ENCODE measurements at regions not wholly inside any gene's neighbourhood (a gene's known extent, or its start where the extent isn't known, plus 50 kb on each side); places are given as distances from the start of the nearest gene placed in this dataset.

DNA sequence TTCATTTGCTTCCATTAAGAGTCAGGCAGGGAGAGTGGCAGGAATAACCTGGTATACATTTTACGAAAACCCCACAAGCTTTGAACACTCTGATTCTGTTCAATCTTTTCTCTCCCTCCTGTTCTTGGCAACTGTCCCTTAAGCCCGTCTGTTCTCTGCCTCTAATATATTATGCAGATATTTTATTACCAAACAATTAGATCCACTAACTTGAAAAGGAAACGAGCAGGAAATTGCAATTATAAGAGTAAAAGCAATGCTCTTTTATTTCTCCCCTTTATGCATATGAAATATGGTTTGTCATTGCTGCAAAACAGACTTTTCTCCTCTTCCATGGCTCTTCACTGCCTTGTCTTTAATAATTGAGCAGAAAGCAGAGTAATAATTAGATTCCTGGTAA is 149.1 kb upstream of the CELF4 start:
- Histone ChIP-seq H3K4me3 (ENCODE audit: low read length) (no peak overlapping the region), H3K27me3 (ENCODE audit: control insufficient read depth, insufficient read depth, low read length) (no peaks in the 10 kb centered on the region), H3K4me1 (ENCODE audit: control insufficient read depth, insufficient read depth, low read length) (no peaks in the 10 kb centered on the region), H3K36me3 (ENCODE audit: control insufficient read depth, insufficient read depth, low read length) (no peaks in the 10 kb centered on the region), H3K27ac (ENCODE audit: low read length) (no peak overlapping the region), H3K9me3 (ENCODE audit: control insufficient read depth, insufficient read depth, low read length) (no peaks in the 10 kb centered on the region)
- no peak for DNase-seq
- Mint-ChIP-seq H3K36me3 (no peaks in the 10 kb centered on the region), H3K27me3 (ENCODE audit: low read depth in 2 of 2) (no peaks in the 10 kb centered on the region), H3K4me3 (no peak overlapping the region), H3K4me1 (no peaks in the 10 kb centered on the region), H3K9me3 (peaks cover 2 to 7% of the 10 kb centered on the region in 2 donors), H3K27ac (no peak overlapping the region)
- intact Hi-C loops (cut with micrococcal nuclease), result no loop called here
- ATAC-seq, result no peak
- 81% methylated on average over 3 of the region's 3 CpGs for WGBS (ENCODE audit: insufficient coverage)
- TF ChIP-seq, protein P1, sequence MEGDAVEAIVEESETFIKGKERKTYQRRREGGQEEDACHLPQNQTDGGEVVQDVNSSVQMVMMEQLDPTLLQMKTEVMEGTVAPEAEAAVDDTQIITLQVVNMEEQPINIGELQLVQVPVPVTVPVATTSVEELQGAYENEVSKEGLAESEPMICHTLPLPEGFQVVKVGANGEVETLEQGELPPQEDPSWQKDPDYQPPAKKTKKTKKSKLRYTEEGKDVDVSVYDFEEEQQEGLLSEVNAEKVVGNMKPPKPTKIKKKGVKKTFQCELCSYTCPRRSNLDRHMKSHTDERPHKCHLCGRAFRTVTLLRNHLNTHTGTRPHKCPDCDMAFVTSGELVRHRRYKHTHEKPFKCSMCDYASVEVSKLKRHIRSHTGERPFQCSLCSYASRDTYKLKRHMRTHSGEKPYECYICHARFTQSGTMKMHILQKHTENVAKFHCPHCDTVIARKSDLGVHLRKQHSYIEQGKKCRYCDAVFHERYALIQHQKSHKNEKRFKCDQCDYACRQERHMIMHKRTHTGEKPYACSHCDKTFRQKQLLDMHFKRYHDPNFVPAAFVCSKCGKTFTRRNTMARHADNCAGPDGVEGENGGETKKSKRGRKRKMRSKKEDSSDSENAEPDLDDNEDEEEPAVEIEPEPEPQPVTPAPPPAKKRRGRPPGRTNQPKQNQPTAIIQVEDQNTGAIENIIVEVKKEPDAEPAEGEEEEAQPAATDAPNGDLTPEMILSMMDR (IDR thresholded peaks at IDR 0.05), result no peak

DNA sequence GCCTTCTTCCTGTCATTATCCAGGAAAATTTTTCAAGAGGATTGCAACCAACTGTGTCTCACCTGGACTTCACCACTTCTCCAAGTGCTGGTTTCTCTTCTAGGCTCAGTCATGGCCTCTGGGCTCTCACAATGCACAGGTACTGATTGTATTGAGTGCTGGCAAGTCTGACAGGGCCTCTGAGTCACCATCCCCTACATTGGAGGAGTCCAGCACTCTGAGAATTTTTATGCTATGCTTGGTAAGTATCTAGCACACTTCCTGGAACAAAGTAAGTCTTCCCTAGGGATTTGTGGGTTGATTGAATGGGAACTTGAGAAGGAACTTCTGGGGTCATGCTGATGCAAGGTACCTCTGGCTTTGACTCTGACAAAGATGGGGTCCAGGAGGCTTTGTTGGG is 147.2 kb upstream of the CELF4 start:
- no peaks in the 10 kb centered on the region for H3K27me3 Mint-ChIP-seq (ENCODE audit: low read depth in 2 of 2)
- no peaks in the 10 kb centered on the region for H3K36me3 ChIP-seq (ENCODE audit: control insufficient read depth, insufficient read depth, low read length)
- TF ChIP-seq, protein P1 (IDR thresholded peaks at IDR 0.05), result no peak
- H3K9me3 Mint-ChIP-seq, result peaks cover 2 to 7% of the 10 kb centered on the region in 2 donors
- intact Hi-C loops (cut with micrococcal nuclease), result no loop called here
- H3K36me3 Mint-ChIP-seq, result no peaks in the 10 kb centered on the region
- no peaks in the 10 kb centered on the region for H3K27me3 ChIP-seq (ENCODE audit: control insufficient read depth, insufficient read depth, low read length)
- H3K4me3 Mint-ChIP-seq, result no peak overlapping the region
- H3K4me3 ChIP-seq (ENCODE audit: low read length), result no peak overlapping the region
- ATAC-seq (no peak), DNase-seq (no peak)
- no peak overlapping the region for H3K27ac ChIP-seq (ENCODE audit: low read length)
- no peaks in the 10 kb centered on the region for H3K9me3 ChIP-seq (ENCODE audit: control insufficient read depth, insufficient read depth, low read length)
- no peaks in the 10 kb centered on the region for H3K4me1 Mint-ChIP-seq
- H3K27ac Mint-ChIP-seq, result no peak overlapping the region
- no peaks in the 10 kb centered on the region for H3K4me1 ChIP-seq (ENCODE audit: control insufficient read depth, insufficient read depth, low read length)

DNA sequence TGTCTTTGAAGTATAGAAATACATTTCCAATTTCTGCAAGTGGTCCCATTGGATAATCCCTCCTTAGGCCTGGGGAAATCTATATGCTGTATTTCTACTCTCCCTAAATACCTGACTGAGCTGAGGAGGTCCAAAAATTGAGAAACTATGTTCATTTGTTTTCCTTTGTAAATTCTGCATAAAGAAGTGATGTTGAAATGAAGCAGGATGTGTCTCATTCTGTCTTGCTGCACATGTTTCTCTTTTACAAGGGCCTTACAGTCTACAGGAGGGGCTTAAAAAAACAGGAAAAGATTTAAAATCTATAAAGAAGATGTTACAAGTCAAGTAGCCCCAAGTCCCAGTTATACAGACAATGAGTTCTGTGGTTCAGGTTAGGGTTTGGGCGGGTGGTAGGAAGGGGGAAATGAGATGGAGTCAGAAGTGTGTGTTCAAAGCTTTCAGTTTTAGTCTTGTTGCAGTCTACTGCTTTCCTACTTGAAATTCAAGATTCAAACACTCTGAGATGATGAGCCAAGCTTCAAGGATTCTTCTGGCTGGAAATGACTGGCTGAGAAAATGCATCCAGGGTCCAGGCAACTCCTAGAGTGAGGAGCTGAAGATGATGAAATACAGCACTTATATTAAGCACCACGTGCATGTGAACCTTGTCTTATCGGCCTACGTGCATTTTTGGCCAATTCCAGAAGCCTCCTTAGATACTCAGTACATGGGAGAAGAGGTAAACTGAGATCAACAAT is 146.3 kb upstream of the CELF4 start:
- no peak for DNase-seq
- Mint-ChIP-seq H3K4me1 (no peaks in the 10 kb centered on the region), H3K27me3 (ENCODE audit: low read depth in 2 of 2) (no peaks in the 10 kb centered on the region), H3K27ac (no peak overlapping the region), H3K4me3 (no peak overlapping the region), H3K9me3 (peaks cover 2 to 7% of the 10 kb centered on the region in 2 donors), H3K36me3 (no peaks in the 10 kb centered on the region)
- H3K27me3 ChIP-seq (ENCODE audit: control insufficient read depth, insufficient read depth, low read length), result no peaks in the 10 kb centered on the region
- intact Hi-C loops (cut with micrococcal nuclease), result no loop called here
- no peak for ATAC-seq
- H3K27ac ChIP-seq (ENCODE audit: low read length), result no peak overlapping the region
- no peaks in the 10 kb centered on the region for H3K4me1 ChIP-seq (ENCODE audit: control insufficient read depth, insufficient read depth, low read length)
- H3K4me3 ChIP-seq (ENCODE audit: low read length), result no peak overlapping the region
- no peaks in the 10 kb centered on the region for H3K36me3 ChIP-seq (ENCODE audit: control insufficient read depth, insufficient read depth, low read length)
- TF ChIP-seq, protein P1 (IDR thresholded peaks at IDR 0.05), result no peak
- no peaks in the 10 kb centered on the region for H3K9me3 ChIP-seq (ENCODE audit: control insufficient read depth, insufficient read depth, low read length)
- WGBS (ENCODE audit: insufficient coverage), result 73% methylated on average over 4 of the region's 4 CpGs

DNA sequence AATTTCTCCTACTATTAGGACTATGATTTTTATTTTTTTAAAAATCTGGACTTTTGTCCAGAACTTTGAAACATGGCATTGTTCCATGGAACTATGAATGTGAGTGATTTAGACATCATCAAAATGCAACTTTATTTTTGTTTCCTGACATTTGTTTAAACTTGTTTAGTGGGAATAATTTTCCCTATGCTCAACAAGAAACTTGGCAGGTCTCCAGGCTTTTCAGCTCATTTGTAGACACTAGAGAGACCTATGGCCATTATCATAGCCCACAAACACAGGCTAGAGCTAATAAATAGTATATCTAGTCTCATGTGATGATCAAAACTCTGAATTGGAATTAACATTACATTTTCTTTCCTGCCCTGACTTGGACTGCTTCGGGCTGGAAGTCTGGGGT is 145.1 kb upstream of the CELF4 start:
- Histone ChIP-seq H3K9me3 (ENCODE audit: control insufficient read depth, insufficient read depth, low read length) (no peaks in the 10 kb centered on the region), H3K36me3 (ENCODE audit: control insufficient read depth, insufficient read depth, low read length) (no peaks in the 10 kb centered on the region), H3K4me3 (ENCODE audit: low read length) (no peak overlapping the region), H3K4me1 (ENCODE audit: control insufficient read depth, insufficient read depth, low read length) (no peaks in the 10 kb centered on the region), H3K27me3 (ENCODE audit: control insufficient read depth, insufficient read depth, low read length) (no peaks in the 10 kb centered on the region), H3K27ac (ENCODE audit: low read length) (no peak overlapping the region)
- Mint-ChIP-seq H3K27ac (no peak overlapping the region), H3K4me3 (no peak overlapping the region), H3K9me3 (peaks cover 2 to 7% of the 10 kb centered on the region in 2 donors), H3K36me3 (no peaks in the 10 kb centered on the region), H3K27me3 (ENCODE audit: low read depth in 2 of 2) (no peaks in the 10 kb centered on the region), H3K4me1 (no peaks in the 10 kb centered on the region)
- TF ChIP-seq, protein P1 (IDR thresholded peaks at IDR 0.05), result no peak
- intact Hi-C loops (cut with micrococcal nuclease), result no loop called here
- DNase-seq, result no peak
- WGBS (ENCODE audit: insufficient coverage), result 100% methylated on average over 1 of the region's 1 CpG
- ATAC-seq, result no peak
